HEK293 (cell line): ENCODE measurements at regions not wholly inside any gene's neighbourhood (a gene's known extent, or its start where the extent isn't known, plus 50 kb on each side); places are given as distances from the start of the nearest gene placed in this dataset.

Source experiments
- CTCF ChIA-PET: fragments of 350-600 bp; formaldehyde crosslinking; extraction: SDS; loops from one replicate; lab custom pipeline; 2021; ENCODE audit warnings: antibody characterized with exemption; lab: Yijun Ruan, JAX
- POLR2A ChIA-PET: fragments of 300-600 bp; formaldehyde crosslinking; extraction: SDS; loops from one replicate; lab custom pipeline; 2020; ENCODE audit warnings: antibody characterized with exemption, inconsistent platforms; lab: Yijun Ruan, JAX
- H3K27ac ChIP-seq: fragments of 200-500 bp; sonication (Bioruptor generic); 2 replicates; pipeline ENCODE4 v1.5.1; 2014; ENCODE audit warnings: low read depth, low read length, control low read depth, inconsistent platforms; ENCODE audit errors: extremely low read depth
- H3K36me3 ChIP-seq, 2 experiments: fragments of 200-500 bp in 1 of 2; sonication (Bioruptor generic) in 1 of 2; 1 replicate in 1 of 2; 2 replicates in 1 of 2; pipeline ENCODE4 v1.5.1; 2014 to 2017; ENCODE audit warnings: inconsistent platforms in 2 of 2, low read length in 2 of 2; ENCODE audit not compliant: control insufficient read depth in 2 of 2, insufficient read depth in 1 of 2
- H3K4me1 ChIP-seq: fragments of 200-500 bp; sonication (Bioruptor generic); 2 replicates; pipeline ENCODE4 v1.5.1; 2014; ENCODE audit warnings: mild to moderate bottlenecking, low read length, inconsistent platforms; ENCODE audit not compliant: control insufficient read depth, insufficient read depth
- H3K4me3 ChIP-seq: 2 replicates; pipeline ENCODE4 v1.5.1; 2011; ENCODE audit warnings: low read depth, mild to moderate bottlenecking, control low read depth, low read length, moderate library complexity
- H3K9me3 ChIP-seq: fragments of 200-500 bp; sonication (Bioruptor generic); 2 replicates; pipeline ENCODE4 v1.5.1; 2014; ENCODE audit warnings: low read depth, low read length, inconsistent platforms; ENCODE audit not compliant: control insufficient read depth, insufficient read depth
- FEZF1 ChIP-seq: fragments of 450-650 bp; formaldehyde crosslinking; IDR thresholded peaks from 2 replicates; pipeline ENCODE4 v1.5.1; 2016; ENCODE audit warnings: missing biosample characterization, missing genetic modification characterization
- GLIS1 ChIP-seq: fragments of 450-650 bp; formaldehyde crosslinking; IDR thresholded peaks from 2 replicates; pipeline ENCODE4 v1.5.1; 2016; ENCODE audit warnings: missing biosample characterization, missing genetic modification characterization
- MYNN ChIP-seq: fragments of 450-650 bp; formaldehyde crosslinking; IDR thresholded peaks from 2 replicates; pipeline ENCODE4 v1.5.1; 2016; ENCODE audit warnings: missing biosample characterization, missing genetic modification characterization, borderline replicate concordance
- OSR2 ChIP-seq: fragments of 450-650 bp; formaldehyde crosslinking; IDR thresholded peaks from 2 replicates; pipeline ENCODE4 v1.5.1; 2016; ENCODE audit warnings: missing biosample characterization, missing genetic modification characterization
- PATZ1 ChIP-seq: fragments of 450-650 bp; formaldehyde crosslinking; IDR thresholded peaks from 2 replicates; pipeline ENCODE4 v1.5.1; 2016; ENCODE audit warnings: missing biosample characterization, missing genetic modification characterization
- YY2 ChIP-seq: fragments of 450-650 bp; formaldehyde crosslinking; IDR thresholded peaks from 2 replicates; pipeline ENCODE4 v1.5.1; 2016; ENCODE audit warnings: missing biosample characterization, missing genetic modification characterization
- ZBTB17 ChIP-seq: fragments of 450-650 bp; formaldehyde crosslinking; IDR thresholded peaks from 2 replicates; pipeline ENCODE4 v1.5.1; 2016; ENCODE audit warnings: missing biosample characterization, missing genetic modification characterization
- ZBTB7A ChIP-seq: fragments of 450-650 bp; formaldehyde crosslinking; IDR thresholded peaks from 2 replicates; pipeline ENCODE4 v1.5.1; 2016; ENCODE audit warnings: low read depth, missing biosample characterization, missing genetic modification characterization
- ZFP3 ChIP-seq: fragments of 450-650 bp; formaldehyde crosslinking; IDR thresholded peaks from 2 replicates; pipeline ENCODE4 v1.5.1; 2016; ENCODE audit warnings: low read depth, missing biosample characterization, missing genetic modification characterization
- ZNF10 ChIP-seq: fragments of 450-650 bp; formaldehyde crosslinking; IDR thresholded peaks from 2 replicates; pipeline ENCODE4 v1.5.1; 2017; ENCODE audit warnings: missing biosample characterization, missing genetic modification characterization
- ZNF112 ChIP-seq: fragments of 450-650 bp; formaldehyde crosslinking; IDR thresholded peaks from 2 replicates; pipeline ENCODE4 v1.5.0; 2017; ENCODE audit warnings: missing biosample characterization, missing genetic modification characterization
- ZNF148 ChIP-seq: fragments of 450-650 bp; formaldehyde crosslinking; IDR thresholded peaks from 2 replicates; pipeline ENCODE4 v1.5.0; 2017; ENCODE audit warnings: missing biosample characterization, missing genetic modification characterization, borderline replicate concordance
- ZNF155 ChIP-seq: fragments of 450-650 bp; formaldehyde crosslinking; IDR thresholded peaks from 2 replicates; pipeline ENCODE4 v1.5.1; 2016; ENCODE audit warnings: missing biosample characterization, missing genetic modification characterization
- ZNF169 ChIP-seq: fragments of 450-650 bp; formaldehyde crosslinking; IDR thresholded peaks from 2 replicates; pipeline ENCODE4 v1.5.1; 2016; ENCODE audit warnings: missing biosample characterization, missing genetic modification characterization
- ZNF175 ChIP-seq: fragments of 450-650 bp; formaldehyde crosslinking; IDR thresholded peaks from 2 replicates; pipeline ENCODE4 v1.5.1; 2016; ENCODE audit warnings: missing biosample characterization, missing genetic modification characterization
- ZNF184 ChIP-seq: fragments of 450-650 bp; IDR thresholded peaks from 2 replicates; pipeline ENCODE4 v1.5.1; 2018; ENCODE audit warnings: missing biosample characterization, mild to moderate bottlenecking, missing genetic modification characterization
- ZNF23 ChIP-seq: fragments of 450-650 bp; formaldehyde crosslinking; IDR thresholded peaks from 2 replicates; pipeline ENCODE4 v1.5.1; 2016; ENCODE audit warnings: missing biosample characterization, missing genetic modification characterization, borderline replicate concordance
- ZNF302 ChIP-seq: fragments of 450-650 bp; formaldehyde crosslinking; IDR thresholded peaks from 2 replicates; pipeline ENCODE4 v1.5.1; 2016; ENCODE audit warnings: missing biosample characterization, missing genetic modification characterization, low read depth
- ZNF341 ChIP-seq: fragments of 450-650 bp; formaldehyde crosslinking; IDR thresholded peaks from 2 replicates; pipeline ENCODE4; 2016; ENCODE audit warnings: low read depth, missing biosample characterization, missing genetic modification characterization
- ZNF37A ChIP-seq: fragments of 450-650 bp; IDR thresholded peaks from 2 replicates; pipeline ENCODE4 v1.5.1; 2018; ENCODE audit warnings: missing biosample characterization, missing genetic modification characterization
- ZNF529 ChIP-seq: fragments of 450-650 bp; formaldehyde crosslinking; IDR thresholded peaks from 2 replicates; pipeline ENCODE4 v1.5.1; 2017; ENCODE audit warnings: missing genetic modification characterization, missing biosample characterization; ENCODE audit not compliant: insufficient replicate concordance
- ZNF555 ChIP-seq: fragments of 450-650 bp; formaldehyde crosslinking; conservative IDR thresholded peaks from 2 replicates; pipeline ENCODE4 v1.5.1; 2017; ENCODE audit warnings: missing biosample characterization, mild to moderate bottlenecking, missing genetic modification characterization, inconsistent platforms
- ZNF677 ChIP-seq: fragments of 450-650 bp; IDR thresholded peaks from 2 replicates; pipeline ENCODE4 v1.5.0; 2018; ENCODE audit warnings: missing biosample characterization, mild to moderate bottlenecking, missing genetic modification characterization, moderate library complexity
- ZNF692 ChIP-seq: fragments of 450-650 bp; formaldehyde crosslinking; IDR thresholded peaks from 2 replicates; pipeline ENCODE4 v1.5.1; 2016; ENCODE audit warnings: missing biosample characterization, missing genetic modification characterization
- ZNF837 ChIP-seq: fragments of 450-650 bp; formaldehyde crosslinking; IDR thresholded peaks from 2 replicates; pipeline ENCODE4 v1.5.1; 2016; ENCODE audit warnings: missing biosample characterization, missing genetic modification characterization

DNA sequence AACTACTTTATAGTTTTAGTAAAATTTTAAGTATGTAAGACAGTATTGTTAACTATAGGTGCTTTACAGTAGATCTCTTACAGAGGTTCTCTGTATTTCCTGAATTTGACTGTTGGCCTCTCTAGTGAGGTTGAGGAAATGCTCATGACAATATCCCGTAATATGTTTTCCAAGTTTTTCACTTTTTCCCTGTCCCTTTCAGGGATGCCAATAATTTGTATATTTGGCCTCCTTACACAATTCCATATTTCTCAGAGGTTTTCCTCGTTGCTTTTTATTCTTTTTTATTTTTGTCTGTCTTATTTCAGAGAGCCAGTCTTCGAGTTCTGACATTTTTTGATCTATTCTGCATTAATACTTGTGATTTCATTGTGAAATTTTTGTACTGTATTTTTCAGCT is 233.7 kb upstream of the PDE3A start:
- ChIA-PET CTCF (no interaction called here), POLR2A (no interaction called here)
- Histone ChIP-seq H3K36me3 (no peaks in the 10 kb centered on the region), H3K4me1 (no peaks in the 10 kb centered on the region), H3K9me3 (no peaks in the 10 kb centered on the region), H3K4me3 (no peak overlapping the region), H3K27ac (no peak overlapping the region)
- TF ChIP-seq ZNF10 (tag by site-specific recombination), result no peak
- no peak for TF ChIP-seq FEZF1 (tag by site-specific recombination)
- TF ChIP-seq YY2, result no peak
- TF ChIP-seq ZNF184 (tag by site-specific recombination), result no peak
- TF ChIP-seq ZNF837 (tag by site-specific recombination), result no peak
- TF ChIP-seq ZNF677 (tag by site-specific recombination), result no peak

DNA sequence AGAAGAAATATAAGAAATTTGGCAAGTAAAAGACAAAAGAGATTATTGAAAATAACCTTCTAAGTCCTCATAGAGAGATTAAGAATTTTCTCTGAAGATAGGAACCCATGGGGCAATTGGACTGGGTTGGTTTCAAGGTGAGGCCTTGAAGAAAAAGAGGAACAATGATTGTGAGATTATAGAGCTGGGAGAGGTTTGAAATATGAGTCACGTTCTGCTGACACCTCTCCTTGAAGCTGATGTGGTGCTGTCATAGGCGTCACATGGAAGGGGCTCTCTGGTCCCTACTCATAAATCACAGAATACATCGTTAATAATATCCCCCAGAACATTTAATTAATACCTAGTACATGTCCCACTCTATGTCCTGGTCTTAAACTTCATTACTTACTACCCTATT is 227.6 kb upstream of the PDE3A start:
- Histone ChIP-seq H3K4me3 (no peak overlapping the region), H3K9me3 (no peaks in the 10 kb centered on the region), H3K27ac (no peak overlapping the region), H3K4me1 (no peaks in the 10 kb centered on the region), H3K36me3 (no peaks in the 10 kb centered on the region)
- CTCF ChIA-PET, result interaction anchor here (1.0 kb wide), 1 partner anchor 10 kb away, joined by 3 read pairs; no protein-coding TSS in a partner anchor
- no peak for TF ChIP-seq MYNN
- no peak for TF ChIP-seq ZNF112 (tag by site-specific recombination)
- TF ChIP-seq ZNF302 (tag by site-specific recombination), result no peak
- TF ChIP-seq ZBTB17 (tag by site-specific recombination), result no peak
- no peak for TF ChIP-seq ZNF692 (tag by site-specific recombination)
- no peak for TF ChIP-seq ZNF155 (tag by site-specific recombination)
- no peak for TF ChIP-seq GLIS1
- TF ChIP-seq ZFP3 (tag by site-specific recombination), result no peak
- no peak for TF ChIP-seq ZNF555 (tag by site-specific recombination)
- no peak for TF ChIP-seq ZNF37A (tag by site-specific recombination)
- no peak for TF ChIP-seq OSR2 (tag by site-specific recombination)
- TF ChIP-seq ZNF175, result no peak
- no peak for TF ChIP-seq ZBTB7A (tag by site-specific recombination)
- no peak for TF ChIP-seq PATZ1 (tag by site-specific recombination)
- TF ChIP-seq ZNF148 (tag by site-specific recombination), result no peak
- TF ChIP-seq ZNF529 (tag by site-specific recombination), result no peak
- no peak for TF ChIP-seq ZNF341
- no peak for TF ChIP-seq ZNF23 (tag by site-specific recombination)
- TF ChIP-seq ZNF169 (tag by site-specific recombination), result no peak
- POLR2A ChIA-PET, result no interaction called here
